DMS 273 treated with DMSO at 0.1 percent for 48 hours (cell line): ENCODE measurements at regions not wholly inside any gene's neighbourhood (a gene's known extent, or its start where the extent isn't known, plus 50 kb on each side); places are given as distances from the start of the nearest gene placed in this dataset.
"Not testable (repeated sequence)": the region's sequence is repeated elsewhere in the genome, so short reads cannot be mapped to it uniquely, and the experiment has no call there.

ENCODE experiments used
- DNase-seq: peaks from one replicate; lab custom pipeline; 2025; lab: John Stamatoyannopoulos, UW

DNA sequence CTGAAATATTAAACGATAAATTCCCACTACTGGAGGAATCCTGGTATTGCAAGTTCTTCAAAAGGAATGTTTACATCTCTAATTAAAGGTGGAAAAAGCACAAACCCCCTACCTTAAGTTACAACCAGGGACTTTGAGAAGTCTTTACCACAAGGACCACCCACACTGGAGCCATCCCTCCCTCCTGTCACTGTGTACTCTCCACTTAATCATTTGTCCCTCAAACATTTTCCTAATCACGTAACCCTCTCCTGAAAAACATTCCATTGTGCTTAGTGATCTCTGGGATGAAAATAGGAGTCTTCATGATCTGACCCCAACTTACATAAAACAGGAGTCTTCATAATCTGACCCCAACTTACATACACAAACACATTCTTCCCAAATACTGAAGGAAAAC lies 85.7 kb downstream of the SUCLG1 start:
- no peak for DNase-seq

DNA sequence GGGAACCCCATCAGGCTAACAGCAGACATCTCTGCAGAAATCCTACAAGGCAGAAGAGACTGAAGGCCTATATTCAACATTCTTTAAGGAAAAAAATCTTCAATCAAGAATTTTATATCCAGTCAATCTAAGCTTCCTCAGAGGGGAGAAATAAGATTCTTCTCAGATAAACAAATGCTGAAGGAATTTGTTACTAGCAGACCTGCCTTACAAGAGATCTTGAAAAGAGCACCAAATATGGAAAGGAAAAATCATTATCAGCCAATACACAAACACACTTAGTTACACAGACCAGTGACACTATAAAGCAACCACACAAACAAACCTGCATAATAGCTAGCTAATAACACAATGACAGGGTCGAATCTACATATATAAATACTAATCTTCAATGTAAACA lies 96.5 kb downstream of the SUCLG1 start:
- DNase-seq: no peak

DNA sequence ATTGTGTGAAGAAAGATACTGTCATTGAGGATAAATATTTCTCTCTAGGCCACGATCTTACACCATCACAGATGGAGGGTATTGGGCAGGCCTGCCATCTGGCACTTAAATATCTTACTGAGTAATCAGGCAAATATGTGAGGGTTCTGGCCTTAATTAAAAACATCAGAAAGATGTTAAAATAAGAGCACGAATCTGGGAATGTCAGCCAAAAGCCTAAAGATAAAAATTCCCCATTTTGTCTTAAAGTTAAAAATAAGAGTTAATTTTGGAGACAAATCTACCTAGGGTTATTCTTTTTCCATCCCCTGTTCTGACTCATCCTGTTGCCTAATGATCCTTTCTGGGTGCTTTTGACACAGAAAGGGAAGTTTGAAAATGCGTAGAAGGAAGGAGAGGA lies 121.0 kb downstream of the SUCLG1 start:
- DNase-seq: peak; percentile 76

DNA sequence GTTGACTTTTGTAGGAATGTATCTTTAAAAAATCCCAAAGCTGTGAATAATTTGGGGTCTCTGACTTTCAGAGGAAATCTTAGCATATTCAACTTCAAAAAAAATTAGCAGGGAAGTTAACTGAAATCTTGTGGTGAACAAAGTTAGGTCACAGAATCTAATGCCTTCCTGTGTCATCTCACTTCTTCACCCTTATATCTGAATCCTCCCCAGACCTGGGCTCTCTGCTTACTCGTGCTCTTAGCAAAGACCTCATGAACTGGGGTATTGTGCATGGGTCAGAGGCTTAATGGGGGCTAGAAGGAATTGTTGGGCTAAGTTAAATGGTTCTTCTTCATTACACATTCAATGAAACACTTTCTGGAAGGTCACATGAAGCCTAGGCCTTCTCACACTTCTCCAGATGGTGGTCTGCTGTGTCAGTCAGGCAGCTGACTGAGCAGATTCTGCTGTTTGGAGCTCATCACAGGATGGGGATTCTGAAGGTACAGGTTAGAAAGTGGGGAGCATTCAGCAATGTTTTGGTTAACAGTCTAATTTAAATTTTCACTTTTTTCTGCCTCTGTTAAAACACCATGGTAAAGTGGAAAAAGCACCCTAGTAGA lies 131.3 kb downstream of the SUCLG1 start:
- no peak for DNase-seq

DNA sequence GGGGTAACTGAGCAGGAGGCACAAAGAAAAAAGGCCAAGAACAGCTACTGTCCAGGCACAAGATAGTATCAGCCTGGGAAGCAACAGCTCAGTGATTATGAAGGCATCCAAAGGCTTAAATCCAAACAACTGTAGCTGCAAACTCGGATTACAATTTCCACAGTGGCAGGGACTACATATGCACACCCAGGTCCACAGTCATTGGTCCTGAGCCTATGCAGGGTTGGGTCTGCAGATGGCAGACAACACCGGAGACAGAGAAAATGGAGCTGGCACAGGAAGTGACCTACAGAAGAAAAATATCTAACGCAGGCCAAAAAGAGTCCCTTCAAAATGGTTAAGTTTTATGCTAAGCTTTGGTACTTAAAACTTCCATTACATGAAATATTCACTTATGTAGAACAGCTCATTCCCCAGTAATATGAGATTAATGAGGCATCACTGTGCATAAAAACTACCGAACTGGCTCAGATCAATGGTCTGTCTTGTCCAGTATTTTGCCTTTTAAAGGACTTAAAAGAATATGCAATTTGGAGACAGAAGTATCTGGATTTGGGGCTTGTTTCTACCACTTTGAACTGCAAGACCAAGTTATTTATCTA lies 132.1 kb downstream of the SUCLG1 start:
- no peak for DNase-seq

DNA sequence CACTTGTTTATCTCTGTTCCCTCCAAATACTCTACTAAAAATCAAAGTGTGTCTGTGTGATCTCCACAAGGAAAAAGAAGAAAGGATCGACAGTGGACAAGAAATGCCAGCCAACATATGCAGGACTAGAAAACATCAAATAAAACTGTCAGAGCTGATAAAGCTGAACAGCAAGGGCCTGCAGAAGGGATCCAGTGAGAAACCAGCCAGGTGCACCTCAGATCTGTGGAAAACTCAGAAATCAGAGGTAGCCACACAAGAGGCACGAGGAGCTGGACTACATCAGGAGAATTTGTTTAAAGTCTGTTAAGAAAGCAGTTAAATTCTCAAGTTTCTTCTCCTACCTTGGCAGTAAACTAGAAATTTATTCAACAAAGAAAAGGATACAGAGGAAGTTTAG lies 135.2 kb downstream of the SUCLG1 start:
- no peak for DNase-seq

DNA sequence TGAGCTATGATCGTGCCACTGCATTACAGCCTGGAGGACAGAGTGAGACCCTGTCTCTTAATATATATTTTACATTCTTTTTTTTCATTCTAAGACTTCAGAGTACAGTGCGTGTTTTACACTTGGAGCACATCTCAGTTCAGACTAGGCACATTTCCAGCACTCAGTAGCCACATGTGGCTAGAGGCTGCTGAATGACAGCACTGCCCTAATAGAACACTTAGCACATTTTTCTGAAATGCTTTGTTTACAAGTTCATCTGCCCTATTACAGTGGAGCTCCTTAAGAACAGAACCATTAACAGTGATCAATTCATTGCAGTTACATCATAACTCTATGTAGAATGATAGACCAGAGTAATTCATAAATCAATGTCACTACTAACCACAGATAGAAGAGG lies 138.1 kb downstream of the SUCLG1 start:
- DNase-seq: no peak

DNA sequence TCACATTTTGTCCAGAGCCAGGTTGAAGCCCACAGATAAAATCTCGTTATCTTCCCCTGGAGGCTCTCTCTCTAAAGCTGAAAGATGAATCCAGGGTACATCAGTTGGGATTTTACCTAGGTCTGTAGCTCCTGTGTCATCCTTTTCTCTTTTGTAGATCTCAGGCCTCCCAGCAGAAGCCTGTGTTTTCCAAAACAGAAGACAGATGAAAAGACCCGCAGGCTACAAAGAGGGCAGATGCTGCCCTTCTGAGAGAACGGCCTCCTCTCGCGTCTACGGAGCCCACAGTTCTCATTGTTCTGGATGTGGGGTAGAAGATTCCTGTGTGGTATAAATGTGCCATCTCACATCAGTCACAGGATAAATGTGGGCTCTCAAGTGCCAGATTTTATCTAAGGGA lies 139.5 kb downstream of the SUCLG1 start:
- no peak for DNase-seq

DNA sequence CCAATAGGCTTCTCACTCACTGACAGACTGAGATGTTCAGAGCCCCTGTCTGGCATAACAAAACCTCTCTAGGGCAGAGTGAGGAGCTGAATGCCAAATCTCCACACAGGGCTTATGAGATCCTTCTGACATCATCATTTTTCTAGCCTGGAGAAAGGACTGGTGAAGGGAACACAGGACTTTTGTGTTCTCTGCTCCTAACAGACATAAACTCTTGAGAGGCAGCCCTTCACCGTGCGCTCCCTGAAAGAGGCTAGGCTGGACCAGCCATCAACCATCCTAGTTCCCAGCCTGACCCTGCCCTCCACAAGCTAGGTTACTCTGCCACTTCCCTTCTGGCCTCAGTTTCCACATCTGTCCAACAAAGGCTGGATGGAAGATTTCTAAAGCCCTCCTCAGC lies 141.9 kb downstream of the SUCLG1 start:
- DNase-seq: no peak

DNA sequence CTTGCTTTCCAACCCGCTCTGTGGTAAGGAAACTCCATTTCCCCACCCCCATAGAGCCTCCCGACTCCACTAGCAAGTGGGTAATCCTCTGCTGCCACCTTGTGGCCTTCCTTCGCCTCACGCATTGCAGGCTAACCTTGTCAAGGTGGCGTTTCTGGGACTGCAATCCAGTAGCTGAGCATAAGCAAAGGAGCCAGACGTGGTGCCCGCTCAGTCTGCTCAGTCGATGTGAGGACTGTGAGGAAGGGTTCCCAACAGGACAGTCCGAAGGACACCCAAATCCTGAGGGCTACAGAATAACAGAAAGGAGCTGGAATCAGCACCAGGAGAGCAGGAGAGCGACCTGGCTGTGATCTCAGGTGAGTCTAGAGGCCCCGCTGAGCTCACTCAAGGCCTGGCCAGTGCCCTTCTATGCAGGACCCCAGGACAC lies 144.2 kb downstream of the SUCLG1 start:
- DNase-seq: peak; percentile 20

DNA sequence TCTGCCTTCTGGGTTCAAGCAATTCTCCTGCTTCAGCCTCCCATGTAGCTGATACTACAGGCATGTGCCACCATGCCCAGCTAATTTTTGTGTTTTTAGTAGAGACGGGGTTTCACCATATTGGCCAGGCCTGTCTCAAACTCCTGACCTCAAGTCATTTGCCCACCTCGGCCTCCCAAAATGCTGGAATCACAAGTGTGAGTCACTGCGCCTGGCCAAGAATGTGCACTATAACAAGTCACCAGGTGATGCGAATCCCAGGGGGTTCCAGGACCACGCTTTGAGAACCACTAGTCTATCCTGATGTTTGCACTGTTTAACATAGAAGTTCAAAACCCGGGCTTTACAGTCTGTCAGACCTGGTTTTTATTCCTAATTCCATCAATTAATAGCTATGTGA lies 144.8 kb downstream of the SUCLG1 start:
- DNase-seq: no peak

DNA sequence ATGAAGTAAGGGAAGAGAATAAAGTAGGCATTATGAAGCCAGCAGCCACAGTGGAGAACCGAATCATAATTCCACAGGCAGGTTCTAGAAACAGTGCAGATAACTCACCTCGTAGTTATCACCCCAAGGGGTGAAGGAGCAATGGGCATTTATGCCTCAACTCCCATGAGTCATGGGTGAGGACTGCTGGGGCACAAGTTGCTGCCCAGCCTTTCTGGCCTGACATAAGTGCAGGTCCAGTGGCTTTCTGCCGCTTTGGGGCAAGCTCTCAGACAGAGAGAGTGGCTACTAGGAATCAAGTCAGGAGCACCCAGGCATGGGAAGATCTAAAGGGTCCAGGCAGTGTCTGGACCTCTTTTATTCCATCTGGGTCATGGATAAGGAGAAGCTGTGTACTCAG lies 149.8 kb downstream of the SUCLG1 start:
- DNase-seq: no peak

DNA sequence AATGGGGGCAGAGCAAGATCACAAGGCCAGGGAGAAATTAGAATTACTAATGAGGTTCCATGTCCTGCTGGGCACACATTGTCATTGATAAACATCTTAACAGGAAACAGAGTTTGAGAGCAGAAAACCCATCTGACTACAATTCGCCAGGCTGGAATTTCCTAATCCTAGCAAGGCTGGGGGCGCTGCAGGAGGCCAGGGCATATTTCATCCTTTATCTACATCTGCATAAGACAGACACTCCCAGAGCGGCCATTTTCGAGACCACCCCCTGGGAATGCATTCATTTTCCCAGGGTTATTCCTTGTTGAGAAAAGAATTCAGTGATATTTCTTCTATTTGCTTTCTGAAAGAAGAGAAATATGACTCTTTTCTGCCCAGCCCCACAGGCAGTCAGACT lies 152.7 kb downstream of the SUCLG1 start:
- no peak for DNase-seq

DNA sequence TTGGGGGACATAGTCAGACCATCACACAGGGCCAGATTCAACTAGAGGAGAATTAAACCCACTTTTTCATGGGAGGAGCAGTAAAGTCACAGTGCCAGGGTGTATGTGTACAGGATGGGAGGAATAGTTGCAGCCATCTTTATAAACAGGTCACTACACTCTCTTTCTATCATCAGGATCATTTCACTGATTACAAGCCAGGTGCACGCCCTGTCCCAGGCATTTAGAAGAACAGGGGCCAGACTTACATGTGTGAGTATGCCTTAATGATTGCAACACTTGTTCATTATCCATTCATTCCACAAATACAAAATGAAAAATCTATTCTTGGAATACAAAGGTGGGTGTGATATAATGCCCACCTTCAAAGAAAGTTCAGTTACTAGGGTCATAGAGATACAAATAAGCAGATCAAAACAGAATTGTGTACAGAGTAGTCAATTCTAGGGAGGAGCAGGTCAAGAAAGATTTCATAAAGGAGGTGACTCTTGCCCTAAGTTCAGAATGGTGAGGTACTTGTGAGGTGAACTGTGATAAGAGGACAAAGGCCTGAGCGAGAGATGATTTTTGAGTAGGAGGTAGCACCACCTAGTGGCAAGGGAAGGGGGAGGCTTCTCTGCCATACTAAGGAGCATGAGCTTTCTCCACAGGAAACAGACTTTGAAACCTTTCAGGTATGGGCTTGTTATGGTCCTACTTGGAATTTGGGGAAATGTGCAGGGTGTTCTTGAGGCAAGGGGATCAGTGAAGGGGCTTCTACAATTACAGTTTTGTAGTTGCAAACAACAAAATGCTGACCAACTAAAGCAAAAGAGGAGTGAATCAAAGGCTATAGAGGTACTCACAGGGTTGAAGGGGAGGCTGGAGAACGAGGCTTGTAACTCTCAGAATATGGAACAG lies 156.3 kb downstream of the SUCLG1 start:
- peak; percentile 58 for DNase-seq

DNA sequence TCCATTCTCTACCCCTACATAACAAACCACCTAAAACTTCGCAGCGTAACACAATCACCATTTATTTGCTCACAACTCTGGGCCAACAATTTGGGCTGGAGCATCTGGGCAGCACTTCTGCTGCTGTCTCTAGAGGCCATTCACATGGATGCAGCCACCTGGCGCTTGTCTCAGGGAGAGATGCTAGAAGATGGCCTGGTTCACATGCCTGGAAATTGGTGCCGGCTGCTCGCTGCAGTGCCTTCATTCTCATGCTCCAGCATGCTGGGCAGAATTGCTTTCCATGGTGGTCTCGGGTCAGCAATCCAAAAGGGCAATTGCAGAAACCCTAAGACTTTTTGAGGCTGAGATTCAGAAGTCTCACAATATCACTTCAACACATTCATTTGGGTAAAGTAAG lies 157.4 kb downstream of the SUCLG1 start:
- DNase-seq: peak; percentile 77

DNA sequence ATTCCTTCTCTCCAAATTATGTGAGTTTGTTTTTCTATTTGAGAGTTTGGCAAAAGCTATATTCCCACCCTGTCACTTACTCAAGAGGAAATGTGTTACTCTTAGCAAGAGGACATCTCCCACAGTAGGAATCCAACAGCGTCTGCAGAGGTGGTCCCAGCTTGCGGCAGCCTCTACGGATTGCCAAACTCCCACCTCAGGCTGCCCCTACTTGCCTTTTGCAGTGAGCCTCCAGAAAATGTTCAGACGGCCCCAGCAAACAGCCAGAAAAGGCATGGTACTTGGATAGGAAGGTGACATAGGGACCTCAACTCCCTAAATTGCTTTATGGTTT lies 158.4 kb downstream of the SUCLG1 start:
- DNase-seq: no peak

DNA sequence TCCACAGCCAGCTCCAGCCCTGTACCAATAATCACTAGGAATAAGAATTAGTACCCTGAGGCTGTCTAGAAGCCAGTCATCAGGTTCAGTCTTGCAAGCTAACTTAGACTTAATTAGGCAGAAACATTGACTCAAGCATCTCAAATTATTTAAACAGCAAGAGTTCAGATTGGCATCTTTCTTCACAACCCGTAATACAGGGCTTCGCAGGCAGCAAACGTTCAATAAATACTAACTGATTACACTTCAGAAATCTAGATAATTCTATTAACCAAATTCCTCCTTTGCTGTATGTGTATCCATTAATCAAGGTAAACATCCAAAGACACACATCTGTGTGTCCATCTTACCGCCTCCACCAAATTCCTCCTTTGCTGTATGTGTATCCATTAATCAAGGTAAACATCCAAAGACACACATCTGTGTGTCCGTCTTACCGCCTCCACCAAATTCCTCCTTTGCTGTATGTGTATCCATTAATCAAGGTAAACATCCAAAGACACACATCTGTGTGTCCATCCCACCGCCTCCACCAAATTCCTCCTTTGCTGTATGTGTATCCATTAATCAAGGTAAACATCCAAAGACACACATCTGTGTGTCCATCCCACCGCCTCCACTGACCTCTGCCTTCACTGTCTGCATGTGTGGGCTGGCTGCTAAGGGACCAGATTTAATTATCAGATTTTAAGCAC lies 158.9 kb downstream of the SUCLG1 start:
- not testable (repeated sequence) for DNase-seq

DNA sequence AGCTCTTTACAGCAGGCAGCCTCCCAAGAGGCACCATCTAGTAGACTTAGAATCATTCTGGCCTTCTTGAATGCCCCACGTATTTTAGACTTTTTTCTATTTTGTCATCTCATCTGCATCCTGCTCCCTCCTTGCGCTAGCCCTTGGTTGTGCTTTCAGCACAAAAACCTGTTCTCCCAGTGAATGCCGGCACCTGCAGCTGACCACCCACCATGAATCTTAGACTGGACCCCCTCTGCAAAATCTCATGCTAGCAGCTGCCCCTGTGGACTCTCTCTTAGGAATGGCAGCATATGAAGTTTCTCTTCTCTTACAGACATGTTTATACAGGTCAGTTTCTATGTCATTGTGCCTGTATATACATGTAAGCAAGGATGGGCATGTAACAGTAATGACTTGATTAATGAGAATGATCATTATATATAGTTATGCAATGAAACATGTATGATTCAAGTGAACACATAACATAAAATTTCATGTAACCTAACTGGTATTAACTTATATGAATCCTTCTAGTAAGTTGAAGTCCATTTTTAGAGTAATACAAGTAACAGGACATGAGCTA lies 159.8 kb downstream of the SUCLG1 start:
- DNase-seq: no peak

DNA sequence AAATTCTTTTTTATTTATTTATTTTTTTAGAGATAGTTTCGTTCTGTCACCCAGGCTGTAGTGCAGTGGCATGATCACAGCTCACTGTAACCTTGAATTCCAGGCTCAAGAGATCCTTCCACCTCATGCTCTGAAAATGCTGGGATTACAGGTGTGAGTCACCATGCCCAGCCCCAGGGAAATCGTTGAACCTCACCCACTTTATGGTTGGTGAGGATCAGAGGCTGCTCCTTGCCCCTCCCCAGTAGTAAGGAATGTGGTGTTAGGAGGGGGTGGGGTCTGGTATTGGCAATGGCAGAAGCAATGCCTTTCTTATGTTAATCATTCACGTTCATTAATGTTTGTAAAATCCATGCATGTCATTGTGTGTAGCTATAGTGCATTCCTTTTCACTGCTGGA lies 161.9 kb downstream of the SUCLG1 start:
- no peak for DNase-seq

DNA sequence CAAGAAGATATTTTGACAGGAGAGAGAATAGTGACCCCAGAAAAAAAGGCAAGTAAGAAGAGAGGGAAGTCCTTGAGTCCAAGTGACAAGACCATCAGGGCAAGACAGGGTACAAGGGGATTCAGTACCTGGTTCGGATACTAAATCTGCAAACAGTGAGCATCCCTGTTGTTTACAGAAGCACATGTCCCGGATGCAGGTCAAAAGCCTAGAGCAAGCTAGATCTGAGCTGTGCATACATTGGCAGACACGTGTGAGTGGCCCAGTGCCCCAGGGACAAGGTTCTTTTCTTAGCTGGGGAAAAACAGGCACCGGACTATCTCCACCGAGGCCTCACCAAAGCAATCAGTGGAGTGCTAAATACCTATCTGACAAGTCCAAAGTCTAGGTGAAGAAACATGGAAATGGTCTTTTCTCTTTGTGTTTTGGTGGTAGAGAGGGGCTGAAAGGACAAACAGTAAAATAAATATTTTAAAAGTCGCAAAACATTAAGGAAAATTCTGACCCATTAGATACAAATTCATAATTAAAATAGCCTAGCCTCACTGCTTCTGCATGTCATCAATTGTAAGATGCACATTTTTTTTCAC lies 165.2 kb downstream of the SUCLG1 start:
- no peak for DNase-seq

DNA sequence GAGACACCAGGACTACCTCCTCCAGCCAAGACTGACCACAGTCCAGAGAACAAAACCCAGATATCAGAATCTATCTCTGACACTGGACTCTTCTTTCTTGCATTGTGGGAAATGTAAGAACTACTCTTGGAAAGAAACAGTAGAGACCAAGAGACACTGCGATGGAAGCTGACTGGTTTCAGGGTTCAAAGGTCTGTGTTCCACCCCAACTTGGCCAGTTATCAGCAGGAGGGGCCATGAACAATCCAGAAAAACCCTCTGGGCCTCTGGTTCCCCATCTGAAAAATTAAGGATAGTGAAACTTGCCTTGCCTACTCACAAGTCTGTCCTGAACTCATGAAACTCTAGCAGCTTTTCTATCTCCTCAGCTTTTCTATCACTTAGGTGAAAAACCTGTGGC lies 166.5 kb downstream of the SUCLG1 start:
- DNase-seq: no peak

DNA sequence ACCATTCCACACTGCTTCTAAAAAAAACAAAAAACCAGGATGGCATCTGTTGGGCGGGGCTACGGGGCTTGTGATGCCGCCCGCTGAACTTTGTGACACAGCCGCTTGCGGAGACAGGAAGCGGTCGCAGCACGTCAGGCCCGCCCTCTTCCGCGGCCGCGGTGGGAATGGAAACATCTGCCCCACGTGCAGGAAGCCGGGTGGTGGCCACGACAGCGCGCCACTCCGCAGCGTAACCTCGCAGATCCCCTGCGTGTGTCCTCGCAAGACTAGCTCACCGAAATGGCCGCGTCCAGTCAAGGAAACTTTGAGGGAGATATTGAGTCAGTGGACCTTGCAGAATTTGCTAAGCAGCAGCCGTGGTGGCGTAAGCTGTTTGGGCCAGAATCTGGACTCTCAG lies 168.5 kb downstream of the SUCLG1 start:
- no peak for DNase-seq
